Thyroid gland (tissue), 4 donors: ENCODE measurements at regions not wholly inside any gene's neighbourhood (a gene's known extent, or its start where the extent isn't known, plus 50 kb on each side); places are given as distances from the start of the nearest gene placed in this dataset.

Source experiments
- CTCF ChIP-seq, 6 experiments: fragments of 200-600 bp in 3 of 6; fragments of 450-650 bp in 3 of 6; sonication (generic) in 3 of 6; IDR thresholded peaks; one replicate each; pipeline ENCODE4 v1.5.1; 2016 to 2019; ENCODE audit warnings: antibody characterized with exemption in 6 of 6, mild to moderate bottlenecking in 2 of 6, inconsistent platforms in 1 of 6, moderate library complexity in 1 of 6
- POLR2A ChIP-seq, 2 donors: fragments of 450-650 bp; IDR thresholded peaks; one replicate each; pipeline ENCODE4 v1.6.1; 2017; ENCODE audit warnings: antibody characterized with exemption in 2 of 2, mild to moderate bottlenecking in 2 of 2, moderate library complexity in 1 of 2

DNA sequence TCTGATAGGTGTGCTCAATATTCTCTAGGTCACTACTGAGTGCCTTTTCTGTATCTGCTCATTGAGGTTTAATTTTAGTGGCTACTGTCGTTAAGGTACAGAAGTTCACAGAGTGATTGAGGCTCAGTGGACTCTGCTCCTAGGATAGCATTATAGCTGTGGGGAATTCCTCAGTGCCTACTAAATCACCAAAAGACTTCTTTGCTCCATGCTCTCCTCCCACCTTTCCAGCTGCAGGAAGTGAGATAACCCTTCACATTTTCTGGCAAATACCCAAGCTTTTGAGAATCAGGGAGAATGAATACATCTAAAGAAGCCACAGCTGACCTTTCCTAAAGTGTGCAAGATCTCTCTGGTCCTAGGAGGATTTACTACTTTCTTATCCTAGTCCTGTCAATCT is 95.2 kb upstream of the FSIP2 start:
- TF ChIP-seq POLR2A (IDR thresholded peaks at IDR 0.05): no peak
- no peak for TF ChIP-seq CTCF (IDR thresholded peaks at IDR 0.05)
